IMR-90 (cell line): ENCODE measurements at regions not wholly inside any gene's neighbourhood (a gene's known extent, or its start where the extent isn't known, plus 50 kb on each side); places are given as distances from the start of the nearest gene placed in this dataset.

Source experiments
- ATAC-seq: fragments of 200-7000 bp; cut with Tn5 transposase; 2 replicates; pipeline ENCODE4 v1.9.1; 2020; ENCODE audit warnings: low read depth, mild to moderate bottlenecking, moderate library complexity
- BruUV-seq: library from RNA; stranded (reverse); fragments of 400-500 nt; replicated peaks from 2 replicates; lab custom pipeline; 2021; lab: Mats Ljungman, UMichigan
- CTCF ChIA-PET: fragments of 300-600 bp; formaldehyde crosslinking; extraction: SDS; loops from one replicate; lab custom pipeline; 2021; ENCODE audit warnings: antibody characterized with exemption; lab: Yijun Ruan, JAX
- POLR2A ChIA-PET: fragments of 300-600 bp; sonication (Branson Sonifier 250); formaldehyde crosslinking; loops from one replicate; lab custom pipeline; 2022; ENCODE audit warnings: antibody characterized with exemption; ENCODE audit not compliant: unreplicated experiment; lab: Charles Lee
- DNase-seq: peaks from one replicate; pipeline ENCODE4 v3.0.0; 2013
- H2AFZ ChIP-seq: replicated peaks from 2 replicates; pipeline ENCODE3; 2013; ENCODE audit warnings: low read length, mild to moderate bottlenecking; ENCODE audit not compliant: poor library complexity
- H2AK5ac ChIP-seq: 2 replicates; pipeline ENCODE4 v1.6.1; 2013; ENCODE audit warnings: low read depth, low read length, inconsistent platforms
- H2AK9ac ChIP-seq: replicated peaks from 2 replicates; pipeline ENCODE3; 2013; ENCODE audit warnings: mild to moderate bottlenecking, low read depth, low read length, moderate library complexity; ENCODE audit not compliant: poor library complexity
- H2BK120ac ChIP-seq: 2 replicates; pipeline ENCODE4 v1.6.1; 2013; ENCODE audit warnings: low read depth, low read length, inconsistent platforms
- H2BK15ac ChIP-seq: 3 replicates; pipeline ENCODE4 v1.6.1; 2013; ENCODE audit warnings: low read depth, low read length, inconsistent platforms
- H2BK20ac ChIP-seq: 2 replicates; pipeline ENCODE4 v1.6.1; 2013; ENCODE audit warnings: low read depth, mild to moderate bottlenecking, inconsistent platforms, low read length, moderate library complexity
- H2BK5ac ChIP-seq: 2 replicates; pipeline ENCODE4 v1.6.1; 2013; ENCODE audit warnings: mild to moderate bottlenecking, low read depth, low read length, inconsistent platforms; ENCODE audit not compliant: poor library complexity, severe bottlenecking
- H3K14ac ChIP-seq: replicated peaks from 2 replicates; pipeline ENCODE4 v1.6.1; 2013; ENCODE audit warnings: low read depth, low read length, inconsistent platforms
- H3K18ac ChIP-seq: 2 replicates; pipeline ENCODE4 v1.6.1; 2013; ENCODE audit warnings: low read depth, low read length, control low read depth
- H3K23ac ChIP-seq: 2 replicates; pipeline ENCODE4 v1.6.1; 2013; ENCODE audit warnings: low read depth, low read length, inconsistent platforms
- H3K27ac ChIP-seq: 2 replicates; pipeline ENCODE4 v1.5.1; 2013; ENCODE audit warnings: mild to moderate bottlenecking, control low read depth, low read length; ENCODE audit not compliant: insufficient read depth
- H3K27me3 ChIP-seq: 2 replicates; pipeline ENCODE4 v1.6.1; 2013; ENCODE audit warnings: low read length; ENCODE audit not compliant: control insufficient read depth, insufficient read depth
- H3K36me3 ChIP-seq: 2 replicates; pipeline ENCODE4 v1.6.1; 2013; ENCODE audit warnings: low read length, mixed read lengths; ENCODE audit not compliant: control insufficient read depth, insufficient read depth
- H3K4ac ChIP-seq: 2 replicates; pipeline ENCODE4 v1.6.1; 2013; ENCODE audit warnings: low read depth, low read length, inconsistent platforms
- H3K4me1 ChIP-seq: 2 replicates; pipeline ENCODE4 v1.6.1; 2013; ENCODE audit warnings: low read length, mixed read lengths; ENCODE audit not compliant: control insufficient read depth, insufficient read depth
- H3K4me2 ChIP-seq: 2 replicates; pipeline ENCODE4 v1.6.1; 2013; ENCODE audit warnings: low read depth, mild to moderate bottlenecking, control low read depth, low read length, moderate library complexity
- H3K4me3 ChIP-seq: 2 replicates; pipeline ENCODE4 v1.5.1; 2013; ENCODE audit warnings: low read depth, mild to moderate bottlenecking, control low read depth, low read length, moderate library complexity; ENCODE audit not compliant: insufficient read depth
- H3K56ac ChIP-seq: 2 replicates; pipeline ENCODE4 v1.6.1; 2013; ENCODE audit warnings: low read length, inconsistent platforms; ENCODE audit not compliant: insufficient read depth; ENCODE audit errors: extremely low read depth
- H3K79me1 ChIP-seq, 2 experiments: 2 replicates each; pipeline ENCODE4 v1.6.1; 2013; ENCODE audit warnings: low read length in 2 of 2, inconsistent platforms in 1 of 2, low read depth in 1 of 2
- H3K9ac ChIP-seq: 2 replicates; pipeline ENCODE4 v1.6.1; 2013; ENCODE audit warnings: low read depth, low read length, control low read depth
- H3K9me1 ChIP-seq: 2 replicates; pipeline ENCODE4 v1.6.1; 2013; ENCODE audit warnings: low read length, inconsistent platforms; ENCODE audit not compliant: insufficient read depth
- H3K9me3 ChIP-seq: 2 replicates; pipeline ENCODE4 v1.6.1; 2013; ENCODE audit warnings: low read length; ENCODE audit not compliant: control insufficient read depth, insufficient read depth
- H4K20me1 ChIP-seq: 2 replicates; pipeline ENCODE4 v1.6.1; 2013; ENCODE audit warnings: low read length, inconsistent platforms; ENCODE audit not compliant: insufficient read depth
- H4K5ac ChIP-seq: 2 replicates; pipeline ENCODE4 v1.6.1; 2013; ENCODE audit warnings: mild to moderate bottlenecking, low read depth, low read length, control low read depth
- H4K8ac ChIP-seq, 2 experiments: 2 replicates each; pipeline ENCODE4 v1.6.1; 2013; ENCODE audit warnings: low read depth in 2 of 2, low read length in 2 of 2, control low read depth in 1 of 2, inconsistent platforms in 1 of 2
- H4K91ac ChIP-seq: 2 replicates; pipeline ENCODE4 v1.6.1; 2013; ENCODE audit warnings: low read depth, low read length, inconsistent platforms; ENCODE audit not compliant: insufficient read depth
- CTCF ChIP-seq: conservative IDR thresholded peaks from 2 replicates; pipeline ENCODE4 v1.5.1; 2012; ENCODE audit warnings: mild to moderate bottlenecking, low read depth, low read length, improper control_type of control experiment
- MXI1 ChIP-seq: IDR thresholded peaks from 2 replicates; pipeline ENCODE4 v1.6.1; 2012; ENCODE audit warnings: low read depth, mild to moderate bottlenecking, low read length, moderate library complexity, borderline replicate concordance
- NFE2L2 ChIP-seq: fragments of 150-350 bp; IDR thresholded peaks from 2 replicates; pipeline ENCODE4 v1.6.1; 2016; ENCODE audit warnings: low read depth, mild to moderate bottlenecking, low read length
- RAD21 ChIP-seq: IDR thresholded peaks from 2 replicates; pipeline ENCODE4 v1.6.1; 2012; ENCODE audit warnings: low read length, improper control_type of control experiment
- RCOR1 ChIP-seq: IDR thresholded peaks from 2 replicates; pipeline ENCODE4 v1.6.1; 2012; ENCODE audit warnings: mild to moderate bottlenecking, low read length, improper control_type of control experiment; ENCODE audit not compliant: insufficient replicate concordance
- WGBS, 2 experiments: methylation state at CpG; one replicate each; pipeline versions ENCODE4 v1.1.5 to v1.1.7; 2013; ENCODE audit warnings: missing lambda C conversion rate in 2 of 2; ENCODE audit not compliant: insufficient read length in 1 of 2; ENCODE audit errors: extremely low coverage in 2 of 2; 5-methylcytosine and 5-hydroxymethylcytosine counted together
- dilution Hi-C: fragments of 300-500 bp; cut with HindIII; formaldehyde crosslinking; loops from one replicate; pipeline ENCODE4 v1.14.3; 2018; ENCODE audit warnings: low sequenced_read_pairs; ENCODE audit not compliant: unreplicated experiment
- in situ Hi-C: fragments of 300-500 bp; cut with MboI; formaldehyde crosslinking; loops from 3 replicates; pipeline ENCODE4 v1.14.3; 2019; ENCODE audit warnings: low sequenced_read_pairs, inconsistent platforms, mixed read lengths
- intact Hi-C: fragments of 100-400 bp; cut with micrococcal nuclease; formaldehyde crosslinking; loops from 2 replicates; pipeline ENCODE4 v1.10.0; 2022

- no peak overlapping the region for H4K91ac ChIP-seq
- no peak overlapping the region for H3K18ac ChIP-seq
- no peak overlapping the region for H3K4ac ChIP-seq
- dilution Hi-C loops, result no loop called here
- DNase-seq (no peak), ATAC-seq (no peak)
- H3K56ac ChIP-seq, result no peak overlapping the region
- H3K27me3 ChIP-seq, result no peaks in the 10 kb centered on the region
- ChIA-PET POLR2A (no interaction called here), CTCF (no interaction called here)
- H3K23ac ChIP-seq, result no peak overlapping the region
- no peak overlapping the region for H2AK5ac ChIP-seq
- no peak overlapping the region for H3K14ac ChIP-seq
- H3K79me1 ChIP-seq, result no peaks in the 10 kb centered on the region
- H4K5ac ChIP-seq, result no peak overlapping the region
- no peak overlapping the region for H3K4me3 ChIP-seq
- H3K4me2 ChIP-seq, result no peak overlapping the region
- no peak overlapping the region for H2AFZ ChIP-seq
- H3K36me3 ChIP-seq, result no peaks in the 10 kb centered on the region
- no peaks in the 10 kb centered on the region for H3K9me1 ChIP-seq
- no peaks in the 10 kb centered on the region for H4K20me1 ChIP-seq
- H3K9ac ChIP-seq, result no peak overlapping the region
- H3K4me1 ChIP-seq, result no peaks in the 10 kb centered on the region
- H2BK5ac ChIP-seq, result no peak overlapping the region
- no peak overlapping the region for H2BK20ac ChIP-seq
- intact Hi-C loops, result no loop called here
- no peaks in the 10 kb centered on the region for H3K9me3 ChIP-seq
- no peak overlapping the region for H2BK120ac ChIP-seq
- in situ Hi-C loops, result no loop called here
- no CpG with 5 or more reads among the region's 5 CpGs for WGBS, 2 experiments
- no peak overlapping the region for H4K8ac ChIP-seq
- H2AK9ac ChIP-seq, result no peak overlapping the region
- TF ChIP-seq RCOR1 (no peak), CTCF (no peak), MXI1 (no peak), NFE2L2 (no peak), RAD21 (no peak)
- no TSS peak for BruUV-seq
- H2BK15ac ChIP-seq, result no peak overlapping the region
- H3K27ac ChIP-seq, result no peak overlapping the region
Measured at GRCh38 chr6:90934081-90934480, 347.2 kb upstream of the MAP3K7 start.
